ENCODE measurements at regions not wholly inside any gene's neighbourhood (a gene's known extent, or its start where the extent isn't known, plus 50 kb on each side); places are given as distances from the start of the nearest gene placed in this dataset.

DNA sequence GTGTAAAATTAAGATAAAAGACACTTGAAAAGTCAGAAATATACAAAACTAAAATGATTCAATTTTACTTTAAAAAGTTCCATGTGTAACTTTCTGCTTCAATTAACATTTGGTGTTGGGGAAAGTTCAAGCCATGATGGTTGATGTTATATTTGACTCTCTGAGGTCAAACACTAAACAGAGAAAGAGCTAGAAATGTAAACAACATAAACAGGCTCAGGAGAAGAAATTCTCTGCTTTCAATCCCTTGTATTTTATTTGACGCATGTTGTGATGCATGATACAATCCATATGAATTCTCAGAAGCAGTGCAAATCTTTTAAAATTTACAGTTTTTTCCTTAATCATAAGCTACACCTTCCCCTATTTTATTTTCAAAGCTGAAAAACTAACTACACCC is 822.4 kb downstream of the PCDH18 start:
- DNase-seq (ENCODE audit: low spot score) (no peak), ATAC-seq (no peak)

GRCh38 chr4:136706942-136707341 is 825.4 kb downstream of the PCDH18 start:
- DNase-seq (ENCODE audit: low spot score), result no peak
- ATAC-seq, result no peak

DNA sequence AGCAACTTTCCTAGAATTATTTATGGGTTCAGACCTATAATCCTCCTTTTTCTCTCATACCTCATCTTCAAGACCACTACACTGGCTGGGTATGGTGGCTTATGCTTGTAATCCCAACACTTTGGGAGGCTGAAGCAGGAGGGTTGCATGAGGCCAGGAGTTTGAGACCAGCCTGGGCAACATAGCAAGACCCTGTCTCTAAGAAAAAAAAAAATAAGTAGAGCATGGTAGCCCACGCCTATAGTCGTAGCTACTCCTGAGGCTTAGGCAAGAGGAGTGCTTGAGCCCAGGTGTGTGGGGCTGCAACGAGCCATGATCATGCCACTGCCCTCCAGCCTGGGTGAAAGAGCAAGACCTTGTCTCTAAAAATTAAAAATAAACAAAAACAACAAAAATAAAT is 832.4 kb downstream of the PCDH18 start:
- DNase-seq (ENCODE audit: low spot score), result no peak
- no peak for ATAC-seq

DNA sequence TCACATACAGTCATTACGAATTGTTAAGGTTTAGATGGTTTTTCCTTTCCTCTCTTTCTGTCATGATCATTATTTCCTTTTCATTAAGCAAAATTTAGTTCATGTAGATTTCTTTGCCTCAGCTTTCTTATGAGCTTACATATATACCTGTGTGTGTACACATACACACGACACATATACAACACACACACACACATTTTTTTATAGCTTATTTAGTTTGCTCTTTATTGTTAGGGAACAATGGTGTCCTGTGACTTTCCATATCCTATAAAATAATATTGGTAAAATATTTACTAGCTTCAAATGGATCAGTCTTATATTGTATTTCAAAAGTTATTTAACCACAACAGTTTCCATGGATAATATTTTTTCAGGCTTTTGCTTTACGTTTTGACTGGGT is 840.7 kb downstream of the PCDH18 start:
- ATAC-seq, result no peak
- no peak for DNase-seq (ENCODE audit: low spot score)

GRCh38 chr4:136690360-136690759 is 841.9 kb downstream of the PCDH18 start:
- ATAC-seq (no peak), DNase-seq (ENCODE audit: low spot score) (no peak)

DNA sequence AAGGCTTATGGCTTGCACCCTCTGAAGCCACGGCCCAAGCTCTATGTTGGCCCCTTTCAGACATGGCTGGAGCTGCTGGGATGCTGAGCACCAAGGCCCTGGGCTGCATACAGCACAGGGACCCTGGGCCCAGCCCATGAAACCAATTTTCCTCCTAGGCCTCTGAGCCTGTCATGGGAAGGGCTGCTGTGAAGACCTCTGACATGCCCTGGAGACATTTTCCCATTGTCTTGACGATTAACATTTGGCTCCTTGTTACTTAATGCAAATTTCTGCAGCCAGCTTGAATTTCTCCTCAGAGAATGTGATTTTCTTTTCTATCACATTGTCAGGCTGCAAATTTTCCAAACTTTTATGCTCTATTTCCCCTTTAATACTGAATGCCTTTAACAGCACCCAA is 844.7 kb downstream of the PCDH18 start:
- ATAC-seq, result no peak
- DNase-seq (ENCODE audit: low spot score), result no peak

GRCh38 chr4:136687118-136687517 is 845.2 kb downstream of the PCDH18 start:
- ATAC-seq (no peak), DNase-seq (ENCODE audit: low spot score) (no peak)

GRCh38 chr4:136680761-136681160 is 851.5 kb downstream of the PCDH18 start:
- ATAC-seq (no peak), DNase-seq (ENCODE audit: low spot score) (no peak)

DNA sequence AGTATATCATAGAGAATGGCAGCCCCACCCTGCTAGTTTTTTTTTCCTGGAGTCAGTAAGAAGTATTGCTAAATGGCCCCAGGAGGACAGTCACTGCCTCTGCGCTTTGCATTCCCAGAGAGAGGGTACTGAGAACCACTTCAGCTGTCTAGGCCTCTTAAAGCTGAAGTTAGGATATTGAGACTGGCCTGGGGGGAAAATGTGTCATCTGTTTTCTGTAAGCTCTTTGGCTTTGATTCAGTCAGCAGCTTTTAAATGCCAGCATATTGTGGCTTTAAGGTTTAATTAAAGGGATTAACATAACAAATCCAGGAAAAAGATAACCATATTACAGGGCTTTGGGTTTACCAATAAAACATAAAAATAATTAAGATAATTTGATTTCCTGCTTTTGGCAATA is 852.0 kb downstream of the PCDH18 start:
- DNase-seq (ENCODE audit: low spot score), result no peak

GRCh38 chr4:136670265-136670664 is 862.0 kb downstream of the PCDH18 start:
- ATAC-seq (no peak), DNase-seq (ENCODE audit: low spot score) (no peak)

More for the DNA sequence above, 852.0 kb downstream of the PCDH18 start:
- no peak for ATAC-seq

DNA sequence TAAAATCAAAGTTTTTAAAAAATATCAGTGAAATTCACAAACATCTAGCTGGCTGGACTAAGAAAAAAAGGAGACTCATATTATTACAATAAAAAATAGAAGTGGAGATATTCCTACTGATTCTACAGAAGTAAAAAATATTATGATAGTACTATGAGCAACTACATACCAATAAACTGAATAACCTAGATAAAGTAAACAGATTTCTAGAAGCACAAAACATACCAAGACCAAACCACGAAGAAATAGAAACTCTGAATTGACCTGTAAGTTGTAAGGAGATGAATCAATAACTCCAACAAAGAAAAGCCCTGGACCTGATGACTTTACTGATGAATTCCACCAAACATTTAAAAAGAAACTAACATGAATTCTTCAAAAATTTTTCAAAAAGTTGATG is 867.3 kb downstream of the PCDH18 start:
- ATAC-seq, result no peak
- DNase-seq (ENCODE audit: low spot score), result no peak

GRCh38 chr4:136662539-136662938 is 869.8 kb downstream of the PCDH18 start:
- no peak for DNase-seq (ENCODE audit: low spot score)
- no peak for ATAC-seq

- no peak for DNase-seq (ENCODE audit: low spot score)
- no peak for ATAC-seq
Observed at GRCh38 chr4:136653640-136654406, 878.5 kb downstream of the PCDH18 start.

DNA sequence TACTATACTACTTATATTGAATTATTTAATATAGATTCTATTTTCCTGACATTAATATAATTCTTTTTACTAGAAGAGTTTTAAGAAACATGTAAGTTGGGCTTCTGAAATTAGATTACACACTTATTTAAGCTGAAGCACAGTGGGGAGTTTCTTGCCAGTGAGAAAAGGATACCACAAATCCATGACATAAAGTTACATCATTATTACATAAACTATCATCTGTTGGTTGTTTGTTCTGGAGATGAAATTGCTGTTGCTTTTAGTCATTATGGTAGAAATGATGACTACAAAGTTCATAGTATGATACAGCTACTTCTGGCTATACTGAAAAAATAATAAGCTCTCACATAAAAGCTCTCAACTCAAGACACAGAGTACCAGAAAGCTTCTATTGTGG is 880.4 kb downstream of the PCDH18 start:
- DNase-seq (ENCODE audit: low spot score) (no peak), ATAC-seq (no peak)

GRCh38 chr4:136651278-136651667 is 881.0 kb downstream of the PCDH18 start:
- ATAC-seq (no peak), DNase-seq (ENCODE audit: low spot score) (no peak)

DNA sequence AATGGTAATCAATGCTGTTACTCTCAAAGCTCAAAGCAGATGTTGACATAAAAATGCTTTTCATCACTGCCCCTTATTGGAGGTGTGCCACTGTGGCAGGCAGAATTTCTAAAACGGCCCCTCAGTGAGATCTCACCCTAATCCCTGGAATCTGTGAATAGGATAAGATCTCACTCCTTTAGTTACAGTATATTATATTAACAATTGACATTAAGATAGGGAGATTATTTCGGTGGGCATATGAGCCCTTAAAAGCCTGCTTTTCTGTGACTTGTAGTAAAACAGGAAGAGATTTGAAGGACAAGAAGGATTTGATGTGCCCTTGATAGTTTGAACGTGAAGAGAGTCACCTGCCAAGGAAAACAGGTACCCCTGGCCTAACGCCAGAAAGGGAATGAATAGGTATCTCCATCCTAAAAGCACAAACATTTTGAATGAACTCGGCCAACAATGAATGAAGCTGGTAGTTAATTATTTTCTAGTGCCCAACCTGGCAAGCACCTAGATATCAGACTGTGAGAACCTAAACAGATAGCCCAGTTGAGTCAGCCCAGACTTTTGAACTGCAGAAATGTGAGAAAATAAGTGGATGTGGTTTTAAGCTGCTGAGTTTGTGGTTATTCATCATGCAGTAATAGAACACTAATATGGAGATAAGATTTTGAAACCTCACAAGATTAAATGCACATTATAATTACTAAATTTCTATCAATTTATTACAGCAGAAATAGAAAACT is 881.6 kb downstream of the PCDH18 start:
- peak; percentile 46 for ATAC-seq

GRCh38 chr4:136644279-136644678 is 888.0 kb downstream of the PCDH18 start:
- DNase-seq (ENCODE audit: low spot score) (no peak), ATAC-seq (no peak)

More for the DNA sequence above, 881.6 kb downstream of the PCDH18 start:
- DNase-seq (ENCODE audit: low spot score), result no peak

DNA sequence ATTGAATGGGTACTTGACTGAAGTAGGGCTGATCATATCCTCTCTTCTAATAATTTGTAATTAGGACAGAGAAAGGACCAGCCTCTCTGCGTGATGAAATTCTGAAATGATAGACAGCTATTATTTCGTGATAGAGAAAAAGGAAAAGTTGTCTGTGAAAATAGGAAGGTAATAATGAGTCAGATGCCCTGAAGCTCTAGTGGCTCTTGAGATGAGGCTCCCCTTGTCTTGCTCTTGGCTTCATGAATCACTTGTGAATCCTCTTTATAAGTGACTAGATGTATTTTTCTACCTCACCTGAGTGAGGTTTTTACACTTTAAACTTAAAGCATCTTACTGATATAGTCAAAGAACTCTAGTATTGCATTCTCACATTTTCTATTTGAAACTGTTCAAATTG is 888.9 kb downstream of the PCDH18 start:
- DNase-seq (ENCODE audit: low spot score) (no peak), ATAC-seq (no peak)

DNA sequence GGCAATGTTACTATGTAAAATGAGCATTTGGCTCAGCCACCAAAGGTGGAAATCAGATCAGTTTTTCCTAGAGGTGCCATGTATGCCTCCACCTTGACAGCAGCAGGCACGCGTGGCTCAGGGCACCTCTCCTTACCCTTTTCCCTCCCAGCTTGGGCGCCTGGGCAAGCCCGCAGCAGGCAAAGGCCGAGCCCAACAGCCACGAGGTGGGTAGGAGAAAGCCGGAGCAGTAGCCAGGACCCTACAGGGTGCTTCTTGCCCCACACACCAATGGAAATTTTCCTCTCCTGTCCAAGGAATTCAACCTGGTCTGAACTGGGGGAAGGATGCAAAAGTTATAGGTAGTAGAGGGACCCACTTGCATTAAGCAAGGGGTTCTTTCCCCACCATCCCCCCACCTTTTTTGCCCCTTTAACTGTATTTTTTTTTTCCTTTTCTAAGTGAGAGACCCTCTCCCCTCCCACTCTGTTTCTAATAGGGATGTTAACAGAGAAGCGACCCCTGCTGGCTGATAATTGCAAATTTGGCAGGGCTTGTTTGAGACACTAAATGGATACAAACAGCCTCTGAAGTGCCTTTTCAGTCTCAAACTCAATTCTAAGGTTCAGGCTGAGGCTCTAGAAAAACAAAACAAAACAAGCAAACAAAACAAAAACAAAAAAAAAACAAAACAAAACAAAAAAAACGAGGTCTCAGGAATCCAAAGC is 895.1 kb downstream of the PCDH18 start:
- no peak for DNase-seq (ENCODE audit: low spot score)
- ATAC-seq, result no peak

DNA sequence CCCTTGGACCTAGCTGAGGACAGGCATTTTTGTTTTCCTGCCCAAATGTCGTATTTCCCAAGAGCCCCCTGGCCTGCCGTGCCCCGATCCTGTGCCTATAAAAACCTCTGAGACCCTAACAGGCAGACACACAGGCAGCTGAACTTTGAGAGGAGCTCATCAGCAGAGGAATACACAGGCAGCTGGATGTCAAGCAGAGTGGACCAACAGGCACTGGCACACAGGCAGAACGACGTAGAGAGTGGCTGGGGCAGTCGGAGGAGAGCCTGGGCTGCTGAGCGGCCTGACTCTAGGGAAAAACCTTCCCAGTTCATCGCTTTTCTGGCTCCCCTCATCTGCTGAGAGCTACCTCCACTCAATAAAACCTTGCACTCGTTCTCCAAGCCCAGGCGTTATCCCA is 896.1 kb downstream of the PCDH18 start:
- no peak for ATAC-seq
- no peak for DNase-seq (ENCODE audit: low spot score)

DNA sequence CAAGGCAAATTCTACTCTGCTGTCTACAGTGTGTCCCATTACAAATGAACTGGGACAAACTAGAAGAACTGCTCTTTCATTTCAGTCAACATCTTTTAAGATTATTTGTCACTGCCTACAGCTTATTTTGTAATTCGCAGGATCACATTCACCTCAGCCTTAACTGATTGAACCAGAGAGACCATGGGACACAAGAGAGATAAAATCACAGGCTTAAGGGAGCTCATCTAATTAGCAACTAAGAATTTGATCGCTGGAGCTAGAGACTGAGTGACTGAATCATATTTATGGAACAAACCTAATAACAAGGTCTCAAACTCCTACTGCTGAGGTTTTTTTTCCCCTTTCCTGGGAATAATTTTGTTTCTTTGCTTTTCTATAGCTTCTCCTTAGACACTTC is 898.2 kb downstream of the PCDH18 start:
- ATAC-seq (no peak), DNase-seq (ENCODE audit: low spot score) (no peak)

- DNase-seq (ENCODE audit: low spot score) (no peak), ATAC-seq (no peak)
Observed at GRCh38 chr4:136599890-136600289, 932.4 kb downstream of the PCDH18 start.

Measured in left lobe of liver (tissue), 2 donors.